SK-N-SH (cell line): ENCODE measurements at regions not wholly inside any gene's neighbourhood (a gene's known extent, or its start where the extent isn't known, plus 50 kb on each side); places are given as distances from the start of the nearest gene placed in this dataset.

Experiments used
- CTCF ChIP-seq: fragments of 200-600 bp; sonication (generic); IDR thresholded peaks from 2 replicates; pipeline ENCODE4 v1.6.1; 2017; ENCODE audit warnings: antibody characterized with exemption, mild to moderate bottlenecking, moderate library complexity
- FOXM1 ChIP-seq: IDR thresholded peaks from 2 replicates; pipeline ENCODE4 v1.4.0; 2012; ENCODE audit warnings: low read depth, mild to moderate bottlenecking
- MAX ChIP-seq: IDR thresholded peaks from 2 replicates; pipeline ENCODE4 v1.4.0; 2012; ENCODE audit warnings: low read depth
- SMC3 ChIP-seq: IDR thresholded peaks from 2 replicates; pipeline ENCODE4 v1.6.1; 2012; ENCODE audit warnings: low read depth, low read length, improper control_type of control experiment
- TF ChIP-seq, protein P1 (sequence below): IDR thresholded peaks from 2 replicates; pipeline ENCODE4 v1.6.1; 2012; ENCODE audit warnings: mild to moderate bottlenecking, low read depth, low read length, moderate library complexity

DNA sequence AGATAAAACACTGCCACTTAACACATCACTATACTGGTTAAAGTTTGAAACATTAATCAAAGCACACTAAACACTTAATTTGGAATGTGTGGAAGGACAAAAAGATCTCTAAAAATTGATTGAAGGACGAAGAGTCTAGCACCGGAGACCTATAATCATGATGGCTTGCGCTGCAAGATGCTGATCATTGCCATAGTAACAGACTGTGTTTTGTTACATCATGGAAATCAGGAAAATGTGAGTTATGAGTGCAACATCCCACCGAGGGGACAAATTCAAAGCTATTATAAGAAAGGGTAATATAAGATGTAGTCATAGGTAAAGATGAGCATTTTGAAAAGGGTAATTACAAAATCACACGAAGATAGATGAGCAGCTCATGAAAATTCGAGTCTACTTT is 278.8 kb upstream of the CTNND2 start:
- TF ChIP-seq CTCF, result no peak
- no peak for TF ChIP-seq SMC3
- TF ChIP-seq MAX, result no peak
- TF ChIP-seq FOXM1, result no peak
- TF ChIP-seq, protein P1, sequence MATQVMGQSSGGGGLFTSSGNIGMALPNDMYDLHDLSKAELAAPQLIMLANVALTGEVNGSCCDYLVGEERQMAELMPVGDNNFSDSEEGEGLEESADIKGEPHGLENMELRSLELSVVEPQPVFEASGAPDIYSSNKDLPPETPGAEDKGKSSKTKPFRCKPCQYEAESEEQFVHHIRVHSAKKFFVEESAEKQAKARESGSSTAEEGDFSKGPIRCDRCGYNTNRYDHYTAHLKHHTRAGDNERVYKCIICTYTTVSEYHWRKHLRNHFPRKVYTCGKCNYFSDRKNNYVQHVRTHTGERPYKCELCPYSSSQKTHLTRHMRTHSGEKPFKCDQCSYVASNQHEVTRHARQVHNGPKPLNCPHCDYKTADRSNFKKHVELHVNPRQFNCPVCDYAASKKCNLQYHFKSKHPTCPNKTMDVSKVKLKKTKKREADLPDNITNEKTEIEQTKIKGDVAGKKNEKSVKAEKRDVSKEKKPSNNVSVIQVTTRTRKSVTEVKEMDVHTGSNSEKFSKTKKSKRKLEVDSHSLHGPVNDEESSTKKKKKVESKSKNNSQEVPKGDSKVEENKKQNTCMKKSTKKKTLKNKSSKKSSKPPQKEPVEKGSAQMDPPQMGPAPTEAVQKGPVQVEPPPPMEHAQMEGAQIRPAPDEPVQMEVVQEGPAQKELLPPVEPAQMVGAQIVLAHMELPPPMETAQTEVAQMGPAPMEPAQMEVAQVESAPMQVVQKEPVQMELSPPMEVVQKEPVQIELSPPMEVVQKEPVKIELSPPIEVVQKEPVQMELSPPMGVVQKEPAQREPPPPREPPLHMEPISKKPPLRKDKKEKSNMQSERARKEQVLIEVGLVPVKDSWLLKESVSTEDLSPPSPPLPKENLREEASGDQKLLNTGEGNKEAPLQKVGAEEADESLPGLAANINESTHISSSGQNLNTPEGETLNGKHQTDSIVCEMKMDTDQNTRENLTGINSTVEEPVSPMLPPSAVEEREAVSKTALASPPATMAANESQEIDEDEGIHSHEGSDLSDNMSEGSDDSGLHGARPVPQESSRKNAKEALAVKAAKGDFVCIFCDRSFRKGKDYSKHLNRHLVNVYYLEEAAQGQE, result no peak
